ENCODE measurements at regions not wholly inside any gene's neighbourhood (a gene's known extent, or its start where the extent isn't known, plus 50 kb on each side); places are given as distances from the start of the nearest gene placed in this dataset.
A peak's percentile ranks its signal among the peaks of the same experiment; 100 is the strongest.

GRCh38 chr2:190812506-190813294 is 67.9 kb upstream of the GLS start:
- Histone ChIP-seq H3K4me1 (peaks cover 0 to 5% of the 10 kb centered on the region in 2 donors), H3K36me3 (no peaks in the 10 kb centered on the region), H3K27ac (peak overlapping the region in 1 of 2 donors; percentile 58), H3K4me3 (no peak overlapping the region), H3K27me3 (no peaks in the 10 kb centered on the region), H3K9me3 (no peaks in the 10 kb centered on the region)
- DNase-seq (no peak), ATAC-seq (peak; percentile 21)
- no peak for TF ChIP-seq CTCF (IDR thresholded peaks at IDR 0.05)
- intact Hi-C loops (cut with DNase I): no loop called here

DNA sequence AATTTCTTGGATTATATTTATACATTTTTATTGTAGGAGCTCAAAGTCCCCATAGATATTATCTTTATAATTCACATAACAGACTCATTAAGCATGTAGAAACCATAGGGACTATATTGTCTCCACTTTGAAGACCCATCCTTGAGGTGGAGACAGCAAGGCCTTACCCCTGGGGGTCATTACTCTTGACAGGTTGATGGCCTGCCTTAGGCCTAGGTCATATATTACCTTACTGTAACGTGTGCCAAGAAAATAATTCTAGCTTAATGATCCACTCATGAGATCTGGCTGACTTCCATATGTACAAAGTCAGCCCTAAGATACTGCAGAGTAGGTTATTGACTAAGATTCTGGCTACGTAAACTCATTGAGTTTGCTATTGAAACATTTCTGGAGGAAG is 65.4 kb upstream of the GLS start:
- ATAC-seq: peak; percentile 6
- no peak for TF ChIP-seq CTCF (IDR thresholded peaks at IDR 0.05)
- intact Hi-C loops (cut with DNase I): no loop called here

GRCh38 chr2:190817082-190817481 is 63.5 kb upstream of the GLS start:
- H3K27ac ChIP-seq: no peak overlapping the region
- intact Hi-C loops (cut with DNase I): no loop called here
- H3K27me3 ChIP-seq: no peaks in the 10 kb centered on the region
- H3K4me1 ChIP-seq: peaks cover 0 to 5% of the 10 kb centered on the region in 2 donors
- no peak for DNase-seq
- ATAC-seq: no peak
- H3K4me3 ChIP-seq: no peak overlapping the region
- no peak for TF ChIP-seq CTCF (IDR thresholded peaks at IDR 0.05)
- H3K36me3 ChIP-seq: no peaks in the 10 kb centered on the region
- no peaks in the 10 kb centered on the region for H3K9me3 ChIP-seq

More for the DNA sequence above, 65.4 kb upstream of the GLS start:
- no peaks in the 10 kb centered on the region for H3K36me3 ChIP-seq
- DNase-seq: no peak
- no peaks in the 10 kb centered on the region for H3K27me3 ChIP-seq
- H3K4me3 ChIP-seq: no peak overlapping the region
- peaks cover 0 to 5% of the 10 kb centered on the region in 2 donors for H3K4me1 ChIP-seq
- no peak overlapping the region for H3K27ac ChIP-seq
- H3K9me3 ChIP-seq: no peaks in the 10 kb centered on the region

DNA sequence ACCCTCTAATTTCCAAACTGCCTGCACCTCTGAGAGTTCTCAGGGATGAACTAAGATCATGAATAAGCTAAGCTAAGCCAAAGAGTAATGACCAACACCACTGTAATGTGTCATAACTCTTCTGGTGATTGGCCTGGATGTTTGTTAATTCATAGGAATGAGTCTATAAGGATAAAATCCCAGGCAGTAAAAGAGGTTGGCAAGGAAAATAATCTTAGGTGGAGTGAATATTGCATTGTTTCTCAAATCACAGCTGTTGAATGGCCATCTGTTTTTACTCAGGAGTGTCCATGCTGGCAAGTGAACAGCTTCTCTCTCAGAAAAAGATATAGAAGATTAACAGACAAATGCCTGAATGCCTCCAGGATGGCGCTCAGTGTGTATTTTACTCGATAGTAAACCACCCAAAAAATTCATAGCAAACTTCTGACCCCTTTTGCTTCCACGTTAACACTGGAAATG is 60.8 kb upstream of the GLS start:
- intact Hi-C loops (cut with DNase I): no loop called here

More for the DNA sequence above, 60.8 kb upstream of the GLS start:
- Histone ChIP-seq H3K9me3 (no peaks in the 10 kb centered on the region), H3K36me3 (no peaks in the 10 kb centered on the region), H3K27ac (no peak overlapping the region), H3K27me3 (no peaks in the 10 kb centered on the region), H3K4me1 (no peaks in the 10 kb centered on the region), H3K4me3 (no peak overlapping the region)
- no peak for DNase-seq
- no peak for ATAC-seq
- TF ChIP-seq CTCF (IDR thresholded peaks at IDR 0.05): no peak

Measured in left lung (tissue), 4 donors.